ENCODE measurements at regions not wholly inside any gene's neighbourhood (a gene's known extent, or its start where the extent isn't known, plus 50 kb on each side); places are given as distances from the start of the nearest gene placed in this dataset.
"Not testable (repeated sequence)": the region's sequence is repeated elsewhere in the genome, so short reads cannot be mapped to it uniquely, and the experiment has no call there.

DNA sequence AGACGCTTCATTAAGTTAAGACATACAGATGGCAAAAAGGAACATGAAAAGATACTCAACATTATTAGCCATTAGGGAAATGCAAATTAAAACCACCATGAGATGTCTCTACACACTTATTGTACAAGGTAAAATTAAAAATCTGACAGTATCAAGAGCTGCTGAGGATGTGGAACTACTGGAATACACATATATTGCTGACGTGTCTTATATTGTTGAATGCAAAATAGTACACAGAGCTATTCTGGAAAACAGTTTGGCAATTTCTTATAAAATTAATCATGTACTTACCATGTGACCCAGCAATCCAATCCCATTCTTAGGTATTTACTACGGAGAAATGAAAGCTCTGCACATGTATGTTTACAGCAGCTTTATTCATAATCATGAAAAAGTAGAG is 742.5 kb downstream of the TBC1D22A start:
- Histone ChIP-seq H3K27ac (no peak overlapping the region), H3K4me1 (ENCODE audit: control insufficient read depth in 1 of 2, low read depth in 2 of 2) (no peaks in the 10 kb centered on the region), H3K9me3 (no peaks in the 10 kb centered on the region), H3K4me3 (no peak overlapping the region), H3K27me3 (replicated peaks; ENCODE audit: insufficient read depth) (no peaks in the 10 kb centered on the region), H3K36me3 (no peaks in the 10 kb centered on the region)
- TF ChIP-seq, protein P1, sequence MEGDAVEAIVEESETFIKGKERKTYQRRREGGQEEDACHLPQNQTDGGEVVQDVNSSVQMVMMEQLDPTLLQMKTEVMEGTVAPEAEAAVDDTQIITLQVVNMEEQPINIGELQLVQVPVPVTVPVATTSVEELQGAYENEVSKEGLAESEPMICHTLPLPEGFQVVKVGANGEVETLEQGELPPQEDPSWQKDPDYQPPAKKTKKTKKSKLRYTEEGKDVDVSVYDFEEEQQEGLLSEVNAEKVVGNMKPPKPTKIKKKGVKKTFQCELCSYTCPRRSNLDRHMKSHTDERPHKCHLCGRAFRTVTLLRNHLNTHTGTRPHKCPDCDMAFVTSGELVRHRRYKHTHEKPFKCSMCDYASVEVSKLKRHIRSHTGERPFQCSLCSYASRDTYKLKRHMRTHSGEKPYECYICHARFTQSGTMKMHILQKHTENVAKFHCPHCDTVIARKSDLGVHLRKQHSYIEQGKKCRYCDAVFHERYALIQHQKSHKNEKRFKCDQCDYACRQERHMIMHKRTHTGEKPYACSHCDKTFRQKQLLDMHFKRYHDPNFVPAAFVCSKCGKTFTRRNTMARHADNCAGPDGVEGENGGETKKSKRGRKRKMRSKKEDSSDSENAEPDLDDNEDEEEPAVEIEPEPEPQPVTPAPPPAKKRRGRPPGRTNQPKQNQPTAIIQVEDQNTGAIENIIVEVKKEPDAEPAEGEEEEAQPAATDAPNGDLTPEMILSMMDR (IDR thresholded peaks at IDR 0.05), result no peak
- DNase-seq (ENCODE audit: low spot score) (no peak), ATAC-seq (ENCODE audit: insufficient number of reproducible peaks, low FRiP score, low read depth) (no peak)

GRCh38 chr22:47498969-47499495 is 736.6 kb downstream of the TBC1D22A start:
- no peak for ATAC-seq (ENCODE audit: insufficient number of reproducible peaks, low FRiP score, low read depth)
- Histone ChIP-seq H3K36me3 (no peaks in the 10 kb centered on the region), H3K27me3 (replicated peaks; ENCODE audit: insufficient read depth) (no peaks in the 10 kb centered on the region), H3K9me3 (no peaks in the 10 kb centered on the region), H3K4me1 (ENCODE audit: control insufficient read depth in 1 of 2, low read depth in 2 of 2) (no peaks in the 10 kb centered on the region), H3K4me3 (no peak overlapping the region), H3K27ac (no peak overlapping the region)
- TF ChIP-seq, protein P1 (IDR thresholded peaks at IDR 0.05), result no peak
- no peak for DNase-seq (ENCODE audit: low spot score)

DNA sequence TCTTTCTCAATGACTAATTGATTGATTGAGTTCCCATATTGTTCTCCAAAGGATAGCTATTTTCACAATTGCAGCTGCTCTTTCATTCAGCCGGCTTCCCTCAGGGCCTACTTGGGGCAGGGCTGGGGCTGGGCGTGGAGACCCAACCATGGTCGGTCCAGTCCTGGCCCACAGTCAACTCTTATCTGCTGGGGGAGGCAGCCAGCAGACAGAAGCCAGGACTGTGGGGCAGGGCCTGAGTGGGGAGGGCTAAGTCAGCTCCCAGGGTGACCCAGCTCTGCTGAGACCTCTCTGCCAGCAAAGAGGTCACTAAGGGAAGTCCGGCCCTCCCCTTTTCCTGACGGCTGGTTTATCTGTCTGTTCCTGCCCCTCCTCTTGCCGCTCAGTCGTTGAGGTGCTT is 735.2 kb downstream of the TBC1D22A start:
- no peaks in the 10 kb centered on the region for H3K4me1 ChIP-seq (ENCODE audit: control insufficient read depth in 1 of 2, low read depth in 2 of 2)
- no peak overlapping the region for H3K27ac ChIP-seq
- TF ChIP-seq, protein P1 (IDR thresholded peaks at IDR 0.05), result no peak
- no peaks in the 10 kb centered on the region for H3K27me3 ChIP-seq (replicated peaks; ENCODE audit: insufficient read depth)
- no peak for ATAC-seq (ENCODE audit: insufficient number of reproducible peaks, low FRiP score, low read depth)
- DNase-seq (ENCODE audit: low spot score), result no peak
- no peaks in the 10 kb centered on the region for H3K9me3 ChIP-seq
- H3K4me3 ChIP-seq, result no peak overlapping the region
- no peaks in the 10 kb centered on the region for H3K36me3 ChIP-seq

DNA sequence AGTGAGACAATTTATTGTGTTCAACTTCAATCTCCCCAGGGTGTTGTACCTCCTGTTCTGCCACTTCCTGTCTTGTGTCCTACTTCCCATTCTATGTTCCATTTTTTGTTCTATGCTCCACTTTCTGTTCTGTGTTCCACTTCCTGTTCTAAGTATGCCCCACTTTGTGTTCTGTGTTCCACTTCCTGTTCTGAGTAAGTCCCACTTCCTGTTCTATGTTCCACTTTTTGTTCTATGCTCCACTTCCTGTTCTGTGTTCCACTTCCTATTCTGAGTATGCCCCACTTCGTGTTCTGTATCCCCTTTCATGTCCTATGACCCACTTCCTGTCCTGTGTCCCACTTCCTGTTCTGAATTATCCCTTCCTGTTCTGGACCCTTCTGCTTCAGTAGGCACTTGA is 732.7 kb downstream of the TBC1D22A start:
- Histone ChIP-seq H3K4me1 (ENCODE audit: control insufficient read depth in 1 of 2, low read depth in 2 of 2) (no peaks in the 10 kb centered on the region), H3K4me3 (no peak overlapping the region), H3K27ac (no peak overlapping the region), H3K9me3 (no peaks in the 10 kb centered on the region), H3K27me3 (replicated peaks; ENCODE audit: insufficient read depth) (no peaks in the 10 kb centered on the region), H3K36me3 (no peaks in the 10 kb centered on the region)
- no peak for DNase-seq (ENCODE audit: low spot score)
- no peak for ATAC-seq (ENCODE audit: insufficient number of reproducible peaks, low FRiP score, low read depth)
- TF ChIP-seq, protein P1 (IDR thresholded peaks at IDR 0.05), result no peak

GRCh38 chr22:47488131-47488530 is 725.7 kb downstream of the TBC1D22A start:
- not testable (repeated sequence) for H3K36me3 ChIP-seq; H3K9me3 ChIP-seq; ATAC-seq (ENCODE audit: insufficient number of reproducible peaks, low FRiP score, low read depth); DNase-seq (ENCODE audit: low spot score); H3K4me1 ChIP-seq (ENCODE audit: control insufficient read depth in 1 of 2, low read depth in 2 of 2); H3K27ac ChIP-seq; H3K4me3 ChIP-seq; H3K27me3 ChIP-seq (replicated peaks; ENCODE audit: insufficient read depth)
